ENCODE measurements at regions not wholly inside any gene's neighbourhood (a gene's known extent, or its start where the extent isn't known, plus 50 kb on each side); places are given as distances from the start of the nearest gene placed in this dataset.

DNA sequence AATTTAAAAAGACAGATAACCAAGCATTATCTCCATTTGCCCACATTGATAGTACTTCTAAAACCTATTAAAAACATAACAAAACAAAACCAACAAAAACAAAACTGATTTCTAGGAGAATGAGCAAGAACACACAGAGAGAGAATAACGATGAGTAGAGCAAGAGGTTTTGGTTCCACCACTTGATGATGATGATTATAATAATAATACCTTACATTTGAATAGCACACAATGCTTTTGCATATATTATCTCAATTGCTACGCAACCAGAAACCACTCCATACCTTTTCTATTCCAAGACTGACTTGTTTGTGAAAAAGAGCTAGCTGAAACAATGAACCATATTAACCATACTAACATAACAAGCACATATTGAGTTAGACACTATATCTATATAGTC is 1090.9 kb downstream of the SH3BGRL start:
- WGBS (ENCODE audit: low lambda C conversion rate, missing lambda C conversion rate) = 60% methylated on average over 2 of the region's 2 CpGs

GRCh38 chrX:82320569-82320968 is 1118.7 kb downstream of the SH3BGRL start:
- Histone ChIP-seq H3K9me3 (ENCODE audit: low read depth) (no peaks in the 10 kb centered on the region), H2AFZ (no peak overlapping the region), H3K9me2 (replicated peaks; ENCODE audit: insufficient read depth) (no peaks in the 10 kb centered on the region), H4K20me1 (ENCODE audit: insufficient read depth, poor library complexity, severe bottlenecking) (no peaks in the 10 kb centered on the region), H3K4me1 (ENCODE audit: insufficient read depth) (no peaks in the 10 kb centered on the region), H3K36me3 (replicated peaks; ENCODE audit: insufficient read depth, low read depth) (no peaks in the 10 kb centered on the region), H3K4me2 (no peak overlapping the region), H3K27ac (peak overlapping the region; percentile 25), H3K79me2 (no peaks in the 10 kb centered on the region), H3K4me3 (no peak overlapping the region), H3K27me3 (no peaks in the 10 kb centered on the region)
- DNase-seq (ENCODE audit: low spot score) = peak; percentile 7
- 56% methylated on average over 1 of the region's 1 CpG for WGBS (ENCODE audit: low lambda C conversion rate, missing lambda C conversion rate)
- no peak for TF ChIP-seq CTCF (IDR thresholded peaks at IDR 0.05; ENCODE audit: poor library complexity)
- TF ChIP-seq EZH2 (IDR thresholded peaks at IDR 0.05; ENCODE audit: borderline replicate concordance) = no peak
- no peak for TF ChIP-seq EZH2phosphoT487 (IDR thresholded peaks at IDR 0.05; ENCODE audit: low read depth, severe bottlenecking, unreplicated experiment)

More for the DNA sequence above, 1090.9 kb downstream of the SH3BGRL start:
- Histone ChIP-seq H3K4me2 (no peak overlapping the region), H4K20me1 (ENCODE audit: insufficient read depth, poor library complexity, severe bottlenecking) (no peaks in the 10 kb centered on the region), H3K27me3 (no peaks in the 10 kb centered on the region), H3K27ac (no peak overlapping the region), H3K36me3 (replicated peaks; ENCODE audit: insufficient read depth, low read depth) (no peaks in the 10 kb centered on the region), H3K79me2 (no peaks in the 10 kb centered on the region), H3K9me3 (ENCODE audit: low read depth) (no peaks in the 10 kb centered on the region), H3K4me1 (ENCODE audit: insufficient read depth) (no peaks in the 10 kb centered on the region), H2AFZ (no peak overlapping the region), H3K4me3 (no peak overlapping the region), H3K9me2 (replicated peaks; ENCODE audit: insufficient read depth) (no peaks in the 10 kb centered on the region)
- TF ChIP-seq EZH2phosphoT487 (IDR thresholded peaks at IDR 0.05; ENCODE audit: low read depth, severe bottlenecking, unreplicated experiment) (no peak), CTCF (IDR thresholded peaks at IDR 0.05; ENCODE audit: poor library complexity) (no peak), EZH2 (IDR thresholded peaks at IDR 0.05; ENCODE audit: borderline replicate concordance) (no peak)
- DNase-seq (ENCODE audit: low spot score) = no peak

- H3K9me2 ChIP-seq (replicated peaks; ENCODE audit: insufficient read depth) = no peaks in the 10 kb centered on the region
- peak overlapping the region; percentile 5 for H3K27ac ChIP-seq
- DNase-seq (ENCODE audit: low spot score) = peak; percentile 8
- H2AFZ ChIP-seq = no peak overlapping the region
- H3K36me3 ChIP-seq (replicated peaks; ENCODE audit: insufficient read depth, low read depth) = no peaks in the 10 kb centered on the region
- H3K4me3 ChIP-seq = no peak overlapping the region
- WGBS (ENCODE audit: low lambda C conversion rate, missing lambda C conversion rate) = 44% methylated on average over 1 of the region's 1 CpG
- H3K4me1 ChIP-seq (ENCODE audit: insufficient read depth) = peaks cover 4% of the 10 kb centered on the region
- H3K4me2 ChIP-seq = no peak overlapping the region
- no peaks in the 10 kb centered on the region for H3K27me3 ChIP-seq
- no peaks in the 10 kb centered on the region for H3K79me2 ChIP-seq
- no peaks in the 10 kb centered on the region for H4K20me1 ChIP-seq (ENCODE audit: insufficient read depth, poor library complexity, severe bottlenecking)
- H3K9me3 ChIP-seq (ENCODE audit: low read depth) = no peaks in the 10 kb centered on the region
- TF ChIP-seq EZH2phosphoT487 (IDR thresholded peaks at IDR 0.05; ENCODE audit: low read depth, severe bottlenecking, unreplicated experiment) (no peak), CTCF (IDR thresholded peaks at IDR 0.05; ENCODE audit: poor library complexity) (no peak), EZH2 (IDR thresholded peaks at IDR 0.05; ENCODE audit: borderline replicate concordance) (no peak)
Measured at GRCh38 chrX:82333575-82333974, 1131.7 kb downstream of the SH3BGRL start.

DNA sequence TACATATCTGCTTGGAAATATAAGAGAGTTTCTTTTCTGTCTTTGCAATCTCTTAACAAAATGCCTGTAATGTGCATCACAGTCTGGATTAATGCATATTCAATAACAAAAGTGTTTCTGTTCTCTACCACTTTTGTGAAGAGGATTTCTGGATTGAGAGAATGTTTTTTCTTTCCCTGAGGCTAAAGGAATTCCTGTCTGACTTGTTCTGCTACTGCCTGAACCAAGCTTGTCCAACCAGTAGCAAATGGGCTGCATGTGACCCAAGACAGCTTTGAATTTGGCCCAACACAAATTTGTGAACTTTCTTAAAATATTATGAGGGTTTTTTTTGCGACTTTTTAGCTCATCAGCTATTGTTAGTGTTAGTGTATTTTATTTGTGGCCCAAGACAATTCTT is 1133.9 kb downstream of the SH3BGRL start:
- Histone ChIP-seq H3K9me3 (ENCODE audit: low read depth) (no peaks in the 10 kb centered on the region), H4K20me1 (ENCODE audit: insufficient read depth, poor library complexity, severe bottlenecking) (no peaks in the 10 kb centered on the region), H3K79me2 (no peaks in the 10 kb centered on the region), H2AFZ (no peak overlapping the region), H3K4me2 (peak overlapping the region; percentile 12), H3K27ac (no peak overlapping the region), H3K9me2 (replicated peaks; ENCODE audit: insufficient read depth) (no peaks in the 10 kb centered on the region), H3K4me3 (no peak overlapping the region), H3K4me1 (ENCODE audit: insufficient read depth) (peaks cover 4% of the 10 kb centered on the region), H3K36me3 (replicated peaks; ENCODE audit: insufficient read depth, low read depth) (no peaks in the 10 kb centered on the region), H3K27me3 (no peaks in the 10 kb centered on the region)
- no peak for TF ChIP-seq CTCF (IDR thresholded peaks at IDR 0.05; ENCODE audit: poor library complexity)
- TF ChIP-seq EZH2phosphoT487 (IDR thresholded peaks at IDR 0.05; ENCODE audit: low read depth, severe bottlenecking, unreplicated experiment) = no peak
- TF ChIP-seq EZH2 (IDR thresholded peaks at IDR 0.05; ENCODE audit: borderline replicate concordance) = no peak
- WGBS (ENCODE audit: low lambda C conversion rate, missing lambda C conversion rate) = 36% methylated on average over 1 of the region's 1 CpG
- no peak for DNase-seq (ENCODE audit: low spot score)
